K562 (cell line): ENCODE measurements at regions not wholly inside any gene's neighbourhood (a gene's known extent, or its start where the extent isn't known, plus 50 kb on each side); places are given as distances from the start of the nearest gene placed in this dataset.

Experiments used
- ATAC-seq: fragments of 200-7000 bp; cut with Tn5 transposase; 3 replicates; pipeline ENCODE4 v1.9.1; 2020; ENCODE audit warnings: moderate library complexity
- BruUV-seq: library from RNA; stranded (reverse); fragments of 400-500 nt; replicated peaks from 2 replicates; lab custom pipeline; 2021; lab: Mats Ljungman, UMichigan
- CTCF ChIA-PET: fragments of 300-600 bp; formaldehyde crosslinking; extraction: SDS; loops from one replicate; lab custom pipeline; 2021; ENCODE audit warnings: low intra/inter-chr PET ratio; lab: Yijun Ruan, JAX
- POLR2A ChIA-PET: fragments of 300-600, 350-650 bp; sonication (Branson Sonifier 250); formaldehyde crosslinking; extraction: SDS; loops from one replicate; lab custom pipeline; 2021; ENCODE audit warnings: antibody characterized with exemption, inconsistent platforms; lab: Yijun Ruan, JAX
- DNase-seq, 4 experiments: peaks; one replicate each; pipeline versions ENCODE4 v3.0.0 to v3.0.0-alpha.2; 2011 to 2018; ENCODE audit warnings: low spot score in 3 of 4, mixed read lengths in 3 of 4; ENCODE audit errors: extremely low read depth in 1 of 4
- FAIRE-seq: peaks from 2 replicates; lab custom pipeline; 2011; peaks lifted over from hg19 to GRCh38; lab: Jason Lieb, UNC
- H2AFZ ChIP-seq: 2 replicates; pipeline ENCODE4 v1.6.0; 2011; ENCODE audit warnings: low read depth, low read length, control low read depth, inconsistent platforms
- H3K27ac ChIP-seq: fragments of 200-600 bp; 3 replicates; pipeline ENCODE4 v1.8.0; 2011; ENCODE audit warnings: low read depth, mild to moderate bottlenecking, control low read depth, inconsistent platforms, low read length, moderate library complexity, mixed read lengths; ENCODE audit errors: extremely low read depth
- H3K27me3 ChIP-seq, 2 experiments: fragments of 300-600 bp in 1 of 2; 2 replicates in 1 of 2; 3 replicates in 1 of 2; pipeline versions ENCODE4 v1.6.0 to v1.8.0; 2011; ENCODE audit warnings: inconsistent platforms in 2 of 2, low read length in 2 of 2, mild to moderate bottlenecking in 1 of 2, mixed read lengths in 1 of 2, moderate library complexity in 1 of 2; ENCODE audit not compliant: control insufficient read depth in 2 of 2, insufficient read depth in 2 of 2
- H3K36me3 ChIP-seq: fragments of 300-600 bp; 3 replicates; pipeline ENCODE4 v1.8.0; 2011; ENCODE audit warnings: mild to moderate bottlenecking, low read length, inconsistent platforms; ENCODE audit not compliant: control insufficient read depth, insufficient read depth
- H3K4me1 ChIP-seq, 2 experiments: fragments of 200-600 bp in 1 of 2; replicated peaks in 1 of 2; 2 replicates in 1 of 2; 3 replicates in 1 of 2; pipeline versions ENCODE4 v1.5.1 to v1.8.0; 2011; ENCODE audit warnings: inconsistent platforms in 2 of 2, low read length in 2 of 2, mild to moderate bottlenecking in 1 of 2, mixed read lengths in 1 of 2, moderate library complexity in 1 of 2; ENCODE audit not compliant: control insufficient read depth in 2 of 2, insufficient read depth in 2 of 2
- H3K4me2 ChIP-seq: 2 replicates; pipeline ENCODE4 v1.6.1; 2011; ENCODE audit warnings: low read length, control low read depth, inconsistent platforms, mixed read lengths; ENCODE audit not compliant: insufficient read depth
- H3K4me3 ChIP-seq: fragments of 200-600 bp; sonication (generic), shearing (Covaris generic); 2 replicates; pipeline ENCODE4 v1.5.1; 2016; ENCODE audit warnings: control low read depth, inconsistent platforms
- H3K79me2 ChIP-seq: fragments of 200-600 bp; 3 replicates; pipeline ENCODE4 v1.8.0; 2011; ENCODE audit warnings: low read length, inconsistent platforms; ENCODE audit not compliant: control insufficient read depth, insufficient read depth
- H3K9ac ChIP-seq, 2 experiments: 2 replicates each; pipeline versions ENCODE4 v1.6.0 to v1.6.1; 2011; ENCODE audit warnings: low read depth in 2 of 2, low read length in 2 of 2, control low read depth in 1 of 2, inconsistent platforms in 1 of 2, mild to moderate bottlenecking in 1 of 2, mixed read lengths in 1 of 2; ENCODE audit not compliant: insufficient read depth in 1 of 2
- H3K9me1 ChIP-seq: one replicate; pipeline ENCODE4 v1.6.0; 2011; ENCODE audit warnings: inconsistent platforms, mild to moderate bottlenecking, low read length, moderate library complexity; ENCODE audit not compliant: control insufficient read depth, insufficient read depth
- H3K9me3 ChIP-seq: replicated peaks from 2 replicates; pipeline ENCODE4 v1.5.1; 2011; ENCODE audit warnings: low read depth, low read length, inconsistent platforms; ENCODE audit not compliant: control insufficient read depth, insufficient read depth
- H4K20me1 ChIP-seq: replicated peaks from 2 replicates; pipeline ENCODE4 v1.6.1; 2011; ENCODE audit warnings: low read length, inconsistent platforms, mixed read lengths; ENCODE audit not compliant: control insufficient read depth, insufficient read depth
- BRCA1 ChIP-seq, 2 experiments: fragments of 450-650 bp in 1 of 2; sonication (generic) in 1 of 2; formaldehyde crosslinking in 1 of 2; IDR thresholded peaks; 2 replicates each; pipeline versions ENCODE4 v1.5.0 to v1.6.1; 2017 to 2020; ENCODE audit warnings: mild to moderate bottlenecking in 1 of 2, missing genetic modification reagents in 1 of 2
- FOXK1 ChIP-seq: sonication (generic); formaldehyde crosslinking; IDR thresholded peaks from 2 replicates; pipeline ENCODE4 v1.8.0; 2022; ENCODE audit warnings: missing genetic modification reagents, mild to moderate bottlenecking, borderline replicate concordance
- LEF1 ChIP-seq: fragments of 450-650 bp; IDR thresholded peaks from 2 replicates; pipeline ENCODE4 v1.6.1; 2016; ENCODE audit warnings: mild to moderate bottlenecking
- NRF1 ChIP-seq, 2 experiments: fragments of 450-650 bp; IDR thresholded peaks in 1 of 2; conservative IDR thresholded peaks in 1 of 2; 2 replicates each; pipeline ENCODE4 v1.6.1; 2014; ENCODE audit warnings: mild to moderate bottlenecking in 2 of 2
- TAF9B ChIP-seq: fragments of 450-650 bp; IDR thresholded peaks from 2 replicates; pipeline ENCODE4 v1.6.1; 2018; ENCODE audit warnings: mild to moderate bottlenecking; ENCODE audit not compliant: partially characterized antibody
- TCF7L2 ChIP-seq: fragments of 150-350 bp; IDR thresholded peaks from 2 replicates; pipeline ENCODE4 v1.6.1; 2016; ENCODE audit warnings: low read depth, mild to moderate bottlenecking, low read length, moderate library complexity
- ZBTB2 ChIP-seq: fragments of 450-650 bp; IDR thresholded peaks from 2 replicates; pipeline ENCODE4 v1.6.1; 2016; ENCODE audit warnings: antibody characterized with exemption
- ZNF212 ChIP-seq: fragments of 450-650 bp; formaldehyde crosslinking; IDR thresholded peaks from 2 replicates; pipeline ENCODE4 v1.4.0; 2020; ENCODE audit warnings: mild to moderate bottlenecking
- ZNF384 ChIP-seq: IDR thresholded peaks from 2 replicates; pipeline ENCODE4 v1.6.1; 2012; ENCODE audit warnings: low read depth, low read length, improper control_type of control experiment
- ZNF41 ChIP-seq: fragments of 250-450 bp; sonication (Bioruptor Pico); conservative IDR thresholded peaks from 2 replicates; pipeline ENCODE4 v1.4.0; 2020; ENCODE audit warnings: mild to moderate bottlenecking
- ZNF512 ChIP-seq: IDR thresholded peaks from 2 replicates; pipeline ENCODE4 v1.6.1; 2016; ENCODE audit warnings: missing genetic modification characterization, missing compliant biosample characterization
- ZSCAN29 ChIP-seq: fragments of 450-650 bp; IDR thresholded peaks from 2 replicates; pipeline ENCODE4 v1.6.1; 2017
- WGBS: fragments of 100-300 bp; shearing (Covaris generic); methylation state at CpG from one replicate; pipeline ENCODE4 v1.1.6; 2016; ENCODE audit warnings: low coverage, mixed read lengths; ENCODE audit not compliant: insufficient coverage; ENCODE audit errors: missing lambda C conversion rate; 5-methylcytosine and 5-hydroxymethylcytosine counted together
- in situ Hi-C: fragments of 300-500 bp; cut with MboI; formaldehyde crosslinking; loops from 4 replicates; pipeline ENCODE4 v1.15.0; 2018; ENCODE audit warnings: inconsistent platforms, mixed read lengths
- intact Hi-C: fragments of 100-400 bp; cut with micrococcal nuclease; formaldehyde crosslinking; loops from 2 replicates; pipeline ENCODE4 v1.14.2; 2022

- intact Hi-C loops (no loop called here), in situ Hi-C loops (no loop called here)
- FAIRE-seq (no peak), ATAC-seq (no peak), DNase-seq (no peak)
- POLR2A ChIA-PET = no interaction called here
- no peaks in the 10 kb centered on the region for H3K4me1 ChIP-seq
- H3K27ac ChIP-seq = no peak overlapping the region
- no peaks in the 10 kb centered on the region for H4K20me1 ChIP-seq
- H3K9me1 ChIP-seq = no peaks in the 10 kb centered on the region
- no peak overlapping the region for H3K4me3 ChIP-seq
- TF ChIP-seq ZNF512 (tag) = no peak
- no peak for TF ChIP-seq ZNF212
- TF ChIP-seq TCF7L2 = no peak
- TF ChIP-seq NRF1 (conservative IDR thresholded peaks at IDR 0.05 in 1 of 2, IDR thresholded peaks at IDR 0.05 in 1 of 2) = no peak
- TF ChIP-seq ZBTB2 = no peak
- no peak for TF ChIP-seq LEF1
- no peak for TF ChIP-seq ZSCAN29
- TF ChIP-seq ZNF384 = no peak
- no peak for TF ChIP-seq FOXK1 (CRISPR knock-in tag)
- no peak for TF ChIP-seq ZNF41 (CRISPR knock-in tag)
- TF ChIP-seq TAF9B = no peak
- TF ChIP-seq BRCA1 (IDR thresholded peaks at IDR 0.05) = no peak
- TF ChIP-seq BRCA1 (CRISPR knock-in tag; IDR thresholded peaks at IDR 0.05) = no peak
- no peaks in the 10 kb centered on the region for H3K36me3 ChIP-seq
- WGBS = 2% methylated on average over 23 of the region's 23 CpGs
- no TSS peak for BruUV-seq
- H2AFZ ChIP-seq = no peak overlapping the region
- H3K9me3 ChIP-seq = peaks cover 5% of the 10 kb centered on the region; the same call in 1 of the 2 replicates
- no peak overlapping the region for H3K9ac ChIP-seq
- H3K4me2 ChIP-seq = no peak overlapping the region
- no peaks in the 10 kb centered on the region; a peak in 1 of 5 replicates for H3K27me3 ChIP-seq
- CTCF ChIA-PET = no interaction called here
- no peaks in the 10 kb centered on the region for H3K79me2 ChIP-seq
These were observed 1246.4 kb downstream of the BRD1 start for GRCh38 chr22:48581205-48581766.
